Esophagus (tissue), 2 donors: ENCODE measurements at regions not wholly inside any gene's neighbourhood (a gene's known extent, or its start where the extent isn't known, plus 50 kb on each side); places are given as distances from the start of the nearest gene placed in this dataset.

Experiments
- H3K27ac ChIP-seq, 2 donors: one replicate each; pipeline ENCODE4 v1.5.1; 2013; ENCODE audit warnings: low read depth in 2 of 2, mild to moderate bottlenecking in 2 of 2, inconsistent platforms in 1 of 2, low read length in 1 of 2, moderate library complexity in 1 of 2
- H3K27me3 ChIP-seq, 2 donors: one replicate each; pipeline ENCODE4 v1.6.1; 2013; ENCODE audit warnings: low read length in 2 of 2, control low read depth in 1 of 2, mild to moderate bottlenecking in 1 of 2; ENCODE audit not compliant: insufficient read depth in 2 of 2, control insufficient read depth in 1 of 2
- H3K36me3 ChIP-seq, 2 donors: one replicate each; pipeline ENCODE4 v1.6.1; 2013; ENCODE audit warnings: low read length in 1 of 2; ENCODE audit not compliant: control insufficient read depth in 2 of 2, insufficient read depth in 2 of 2
- H3K4me1 ChIP-seq, 2 donors: one replicate each; pipeline ENCODE4 v1.6.1; 2013; ENCODE audit warnings: low read length in 1 of 2; ENCODE audit not compliant: control insufficient read depth in 2 of 2, insufficient read depth in 2 of 2
- H3K4me3 ChIP-seq, 2 donors: one replicate each; pipeline ENCODE4 v1.5.1; 2013; ENCODE audit warnings: low read length in 2 of 2, mild to moderate bottlenecking in 2 of 2, low read depth in 1 of 2, moderate library complexity in 1 of 2
- H3K9me3 ChIP-seq, 2 donors: one replicate each; pipeline ENCODE4 v1.6.1; 2013; ENCODE audit warnings: mild to moderate bottlenecking in 2 of 2, low read depth in 1 of 2, low read length in 1 of 2, moderate library complexity in 1 of 2; ENCODE audit not compliant: control insufficient read depth in 2 of 2, insufficient read depth in 1 of 2
- WGBS, 2 donors: extraction: QIAGEN DNeasy Blood & Tissue Kit; methylation state at CpG; one replicate each; pipeline ENCODE4 v1.1.7; 2013; 5-methylcytosine and 5-hydroxymethylcytosine counted together
- donor health status: healthy with polysubstance abuse.
- donor health status: Bipolar disorder and iron deficiency.

- WGBS, 2 donors: 76% methylated on average over 6 of the region's 6 CpGs
- no peaks in the 10 kb centered on the region for H3K27me3 ChIP-seq
- no peaks in the 10 kb centered on the region for H3K9me3 ChIP-seq
- no peaks in the 10 kb centered on the region for H3K36me3 ChIP-seq
- H3K4me3 ChIP-seq: no peak overlapping the region
- H3K27ac ChIP-seq: no peak overlapping the region
- peaks cover 0 to 7% of the 10 kb centered on the region in 2 donors for H3K4me1 ChIP-seq
Measured at GRCh38 chr6:1024161-1024560, 287.7 kb upstream of the FOXQ1 start.

- no peaks in the 10 kb centered on the region for H3K9me3 ChIP-seq
- WGBS, 2 donors: 94 to 95% methylated on average over 4 of the region's 4 CpGs
- no peak overlapping the region for H3K4me3 ChIP-seq
- no peaks in the 10 kb centered on the region for H3K36me3 ChIP-seq
- no peaks in the 10 kb centered on the region for H3K27me3 ChIP-seq
- H3K27ac ChIP-seq: no peak overlapping the region
- H3K4me1 ChIP-seq: peaks cover 0 to 7% of the 10 kb centered on the region in 2 donors
Measured at GRCh38 chr6:1023229-1023628, 288.7 kb upstream of the FOXQ1 start.

GRCh38 chr6:1022719-1023118 lies 289.2 kb upstream of the FOXQ1 start:
- WGBS, 2 donors: 99 to 100% methylated on average over 2 of the region's 2 CpGs
- H3K9me3 ChIP-seq: no peaks in the 10 kb centered on the region
- no peak overlapping the region for H3K27ac ChIP-seq

GRCh38 chr6:1020837-1021236 lies 291.1 kb upstream of the FOXQ1 start:
- Histone ChIP-seq H3K9me3 (peaks cover 0 to under 1% of the 10 kb centered on the region in 2 donors), H3K36me3 (no peaks in the 10 kb centered on the region), H3K4me1 (peaks cover 0 to 6% of the 10 kb centered on the region in 2 donors), H3K27ac (no peak overlapping the region), H3K27me3 (no peaks in the 10 kb centered on the region), H3K4me3 (no peak overlapping the region)
- WGBS, 2 donors: 89 to 91% methylated on average over 2 of the region's 2 CpGs

More at GRCh38 chr6:1022719-1023118, 289.2 kb upstream of the FOXQ1 start:
- no peaks in the 10 kb centered on the region for H3K36me3 ChIP-seq
- no peak overlapping the region for H3K4me3 ChIP-seq
- no peaks in the 10 kb centered on the region for H3K27me3 ChIP-seq
- H3K4me1 ChIP-seq: peaks cover 0 to 7% of the 10 kb centered on the region in 2 donors

GRCh38 chr6:1020133-1020532 lies 291.8 kb upstream of the FOXQ1 start:
- WGBS, 2 donors: 88 to 94% methylated on average over 6 of the region's 6 CpGs
- no peak overlapping the region for H3K4me3 ChIP-seq
- H3K27me3 ChIP-seq: no peaks in the 10 kb centered on the region
- H3K4me1 ChIP-seq: peaks cover 0 to 8% of the 10 kb centered on the region in 2 donors
- no peak overlapping the region for H3K27ac ChIP-seq
- H3K9me3 ChIP-seq: peaks cover 0 to 2% of the 10 kb centered on the region in 2 donors
- no peaks in the 10 kb centered on the region for H3K36me3 ChIP-seq

GRCh38 chr6:1018041-1018440 lies 293.9 kb upstream of the FOXQ1 start:
- H3K27ac ChIP-seq: no peak overlapping the region
- H3K9me3 ChIP-seq: peaks cover 0 to 2% of the 10 kb centered on the region in 2 donors
- peaks cover 0 to 2% of the 10 kb centered on the region in 2 donors for H3K4me1 ChIP-seq
- no peaks in the 10 kb centered on the region for H3K36me3 ChIP-seq
- WGBS, 2 donors: 86 to 87% methylated on average over 3 of the region's 3 CpGs
- no peaks in the 10 kb centered on the region for H3K27me3 ChIP-seq
- H3K4me3 ChIP-seq: no peak overlapping the region

GRCh38 chr6:1016329-1017302 lies 295.3 kb upstream of the FOXQ1 start:
- WGBS, 2 donors: 69 to 70% methylated on average over 18 of the region's 18 CpGs
- Histone ChIP-seq H3K9me3 (peaks cover 0 to 2% of the 10 kb centered on the region in 2 donors), H3K4me1 (peaks cover 0 to 2% of the 10 kb centered on the region in 2 donors), H3K27me3 (no peaks in the 10 kb centered on the region), H3K4me3 (no peak overlapping the region), H3K27ac (no peak overlapping the region), H3K36me3 (no peaks in the 10 kb centered on the region)

- Histone ChIP-seq H3K27ac (no peak overlapping the region), H3K4me1 (peaks cover 0 to 2% of the 10 kb centered on the region in 2 donors), H3K9me3 (peaks cover 0 to 2% of the 10 kb centered on the region in 2 donors), H3K4me3 (no peak overlapping the region), H3K27me3 (no peaks in the 10 kb centered on the region), H3K36me3 (no peaks in the 10 kb centered on the region)
Measured at GRCh38 chr6:1015825-1016224, 296.1 kb upstream of the FOXQ1 start.

- peaks cover 0 to 2% of the 10 kb centered on the region in 2 donors for H3K4me1 ChIP-seq
- no peak overlapping the region for H3K27ac ChIP-seq
- H3K4me3 ChIP-seq: no peak overlapping the region
- H3K9me3 ChIP-seq: peaks cover 0 to 2% of the 10 kb centered on the region in 2 donors
- H3K36me3 ChIP-seq: no peaks in the 10 kb centered on the region
- no peaks in the 10 kb centered on the region for H3K27me3 ChIP-seq
- WGBS, 2 donors: 38 to 42% methylated on average over 2 of the region's 2 CpGs
Measured at GRCh38 chr6:1014431-1014807, 297.5 kb upstream of the FOXQ1 start.
